HG03575 (cell line): ENCODE measurements at regions not wholly inside any gene's neighbourhood (a gene's known extent, or its start where the extent isn't known, plus 50 kb on each side); places are given as distances from the start of the nearest gene placed in this dataset.

Experiments used
- ATAC-seq: cut with Tn5 transposase; IDR thresholded peaks from one replicate; pipeline ENCODE4 v1.9.1; 2021; ENCODE audit not compliant: unreplicated experiment, insufficient number of reproducible peaks, low FRiP score; ENCODE audit errors: extremely low read depth

DNA sequence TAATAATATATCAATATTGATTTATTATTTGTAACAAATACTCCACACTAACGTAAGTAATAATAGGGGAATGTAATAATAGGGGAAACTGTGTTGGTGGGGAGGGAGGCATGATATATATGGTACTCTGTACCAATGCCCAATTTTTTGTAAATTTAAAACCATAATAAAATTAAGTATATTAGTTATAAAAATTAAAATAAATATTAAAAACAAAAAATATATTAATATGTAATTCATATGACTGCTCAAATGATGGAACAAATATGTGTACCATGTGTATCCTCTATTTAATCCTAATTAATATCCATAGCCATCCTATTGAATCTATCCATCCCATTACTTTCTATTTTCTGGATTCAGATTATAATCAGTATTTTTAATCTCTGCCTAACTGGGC is 578.0 kb downstream of the KCNA4 start:
- ATAC-seq, result no peak

DNA sequence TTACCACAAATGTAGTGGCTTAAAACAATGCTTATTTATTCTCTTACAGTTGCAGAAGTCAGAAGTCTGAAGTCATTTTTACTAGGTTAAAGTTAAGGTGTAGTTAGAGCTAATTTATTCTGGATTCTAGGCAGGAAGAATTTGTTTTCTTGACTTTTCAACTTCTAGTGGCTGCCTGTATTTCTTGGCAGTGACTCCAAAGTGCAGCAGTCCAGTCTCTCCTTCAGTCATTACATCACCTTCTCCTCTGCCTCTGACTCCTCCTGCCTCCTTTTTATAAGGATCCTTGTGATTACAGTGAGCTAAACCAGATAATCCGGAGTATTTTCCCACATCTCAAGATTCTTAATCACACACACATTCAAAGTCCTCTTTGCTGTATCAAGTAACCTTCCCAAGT is 581.4 kb downstream of the KCNA4 start:
- no peak for ATAC-seq

DNA sequence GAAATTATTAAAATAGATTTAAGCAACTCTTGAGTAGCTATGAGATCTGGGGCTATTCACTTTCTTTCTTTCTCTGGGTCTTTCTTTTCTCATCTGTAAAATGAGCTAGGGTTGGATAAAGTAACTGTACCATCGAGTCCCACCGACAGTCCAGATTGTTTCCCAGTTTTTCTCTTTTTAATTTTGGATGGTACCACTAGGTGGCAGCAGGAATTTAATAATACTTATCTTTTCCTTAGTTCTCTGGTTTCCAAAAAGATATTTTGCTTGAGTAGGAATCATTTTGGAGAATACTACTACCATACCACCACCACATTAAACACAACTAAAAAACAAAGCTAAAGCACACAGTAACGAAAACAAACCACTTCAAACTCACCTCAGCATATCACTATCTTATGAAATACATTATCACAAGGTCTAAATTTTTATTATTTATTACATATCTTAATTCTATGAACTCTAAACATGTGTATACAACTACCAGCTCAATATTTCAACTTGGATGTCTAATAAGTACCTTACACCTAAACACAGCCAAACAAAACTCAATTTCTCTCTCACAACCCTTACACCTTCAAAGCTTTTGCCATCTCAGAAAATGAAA is 584.0 kb downstream of the KCNA4 start:
- ATAC-seq, result no peak

DNA sequence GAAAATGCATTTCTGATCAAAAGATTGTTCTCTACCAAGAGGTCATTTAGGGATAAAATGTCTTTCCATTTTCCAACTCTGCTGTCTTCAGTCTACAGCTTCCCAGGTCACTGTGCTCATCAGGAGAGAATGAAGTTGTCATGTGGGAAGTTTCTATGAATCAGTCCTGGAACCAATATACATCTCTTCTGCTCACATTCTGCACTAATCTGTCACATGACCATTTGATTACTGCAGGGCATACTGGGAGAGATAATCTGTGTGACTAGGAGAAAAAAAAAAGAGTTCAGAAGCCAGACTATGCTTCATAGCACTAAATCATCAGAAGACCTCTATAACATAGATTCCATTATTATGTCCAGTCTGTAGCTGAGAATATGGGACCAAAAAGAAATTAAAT is 611.5 kb downstream of the KCNA4 start:
- ATAC-seq, result no peak

DNA sequence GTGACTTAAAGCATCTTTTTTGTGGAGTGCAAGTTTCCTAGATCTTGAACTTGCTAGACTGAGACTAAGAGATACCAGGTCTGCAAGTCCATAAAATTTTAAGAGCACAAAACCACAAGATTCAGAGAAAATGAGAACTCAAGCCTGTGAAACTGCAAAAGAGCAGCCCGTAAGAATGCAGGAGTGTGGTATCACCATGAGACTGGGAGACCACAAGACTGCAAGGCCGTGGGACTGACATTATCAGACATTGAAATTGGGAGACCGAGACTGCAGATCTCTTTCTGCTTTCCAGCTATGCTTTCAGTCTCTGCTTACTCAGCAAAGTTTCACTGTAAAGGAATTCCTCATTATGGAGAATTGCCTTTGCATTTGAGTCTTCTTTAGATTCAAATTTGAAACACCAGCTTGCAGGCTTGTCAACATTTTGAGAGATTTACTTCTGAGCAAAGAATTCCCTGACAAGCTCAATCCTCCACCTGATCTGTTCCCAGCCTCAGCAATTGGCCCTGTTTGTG is 621.2 kb downstream of the KCNA4 start:
- ATAC-seq, result no peak

DNA sequence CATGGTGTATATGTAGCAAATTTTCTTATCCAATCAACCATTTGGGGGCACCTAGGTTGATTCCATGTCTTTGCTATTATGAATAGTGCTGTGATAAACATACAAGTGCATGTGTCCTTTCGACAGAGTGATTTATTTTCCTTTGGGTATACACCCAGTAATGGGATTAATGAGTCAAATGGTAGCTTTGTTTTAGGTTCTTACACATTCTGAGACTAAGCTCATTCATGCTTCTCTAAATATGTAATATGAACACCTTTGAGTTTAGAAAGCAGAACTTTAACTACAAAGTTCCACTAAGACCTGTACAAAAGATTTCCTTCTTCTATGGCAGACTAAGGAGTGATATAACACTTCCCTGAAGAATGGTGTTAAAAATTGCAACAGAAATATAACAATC is 627.0 kb downstream of the KCNA4 start:
- no peak for ATAC-seq

DNA sequence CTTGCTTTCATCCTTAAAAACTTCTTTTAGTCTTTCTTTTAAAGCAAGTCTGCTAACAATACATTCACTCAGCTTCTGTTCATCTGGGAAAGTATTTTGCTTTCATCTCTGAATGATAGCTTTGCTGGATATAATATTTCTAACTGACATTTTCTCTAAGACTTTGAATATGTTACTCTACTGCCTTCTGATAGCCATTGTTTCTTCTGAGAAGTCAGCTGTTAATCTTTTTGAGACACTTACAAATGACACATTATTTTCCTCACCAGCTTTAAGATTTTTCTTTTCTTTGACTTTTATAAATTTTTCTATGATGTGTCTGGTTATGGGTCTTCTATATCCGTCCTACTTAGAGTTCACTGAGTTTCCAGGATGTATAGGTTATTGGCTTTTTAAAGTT is 643.1 kb downstream of the KCNA4 start:
- no peak for ATAC-seq

DNA sequence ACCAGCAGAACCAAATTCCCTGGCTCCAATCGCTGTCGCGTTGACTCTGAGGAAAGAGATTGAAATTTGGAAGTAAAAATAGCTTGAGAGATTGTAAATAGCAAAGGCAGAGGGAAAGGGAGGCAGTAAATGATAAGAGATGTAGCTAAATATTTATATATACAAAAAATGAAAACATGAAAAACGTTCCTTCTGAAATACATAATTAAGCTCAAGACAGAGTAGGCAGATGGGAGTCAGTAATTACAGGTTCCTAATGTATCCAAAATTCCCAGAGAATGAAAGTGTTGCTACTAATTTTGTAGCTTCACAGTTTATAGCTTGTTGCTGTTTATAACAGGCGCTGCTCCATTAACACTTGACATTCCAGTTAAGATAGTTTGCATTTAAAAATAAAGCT is 648.7 kb downstream of the KCNA4 start:
- ATAC-seq, result no peak

DNA sequence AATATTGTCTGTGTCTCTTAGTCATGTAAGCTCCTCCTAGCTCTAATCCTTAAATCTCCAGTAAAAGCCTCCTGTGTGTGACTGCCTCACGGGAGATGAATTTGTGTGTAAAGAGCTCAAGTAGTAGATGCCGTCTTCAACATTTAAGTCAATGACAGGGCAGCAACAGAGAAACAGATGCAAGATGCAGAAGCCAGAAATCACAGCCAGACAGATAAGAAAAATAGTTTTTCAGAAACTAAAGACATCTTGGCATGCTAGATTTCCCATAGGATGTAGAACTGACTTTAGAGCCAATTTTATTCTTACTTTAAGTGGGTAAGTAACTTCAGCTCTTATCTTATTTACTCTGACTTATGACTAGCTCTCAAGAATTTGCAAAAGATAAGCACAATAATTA is 652.8 kb downstream of the KCNA4 start:
- ATAC-seq, result no peak

DNA sequence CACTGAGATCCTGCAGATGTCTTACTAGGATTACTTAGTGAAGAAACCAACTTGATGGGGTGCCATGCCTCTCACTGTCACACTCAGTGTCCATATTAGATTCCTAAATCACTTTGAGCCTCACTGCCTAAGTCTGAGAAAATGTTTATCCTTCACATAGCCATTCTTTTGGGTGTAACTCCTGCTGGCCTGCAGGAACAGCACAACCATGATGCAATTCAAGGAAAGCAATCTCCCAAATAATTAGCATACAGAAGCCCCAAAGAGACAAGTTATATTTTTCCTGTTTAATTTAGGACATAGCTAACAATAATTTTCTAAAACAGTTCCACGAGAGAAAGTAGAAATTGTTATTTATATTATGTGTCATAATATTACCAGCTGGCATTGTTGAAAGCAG is 655.5 kb downstream of the KCNA4 start:
- ATAC-seq, result no peak

DNA sequence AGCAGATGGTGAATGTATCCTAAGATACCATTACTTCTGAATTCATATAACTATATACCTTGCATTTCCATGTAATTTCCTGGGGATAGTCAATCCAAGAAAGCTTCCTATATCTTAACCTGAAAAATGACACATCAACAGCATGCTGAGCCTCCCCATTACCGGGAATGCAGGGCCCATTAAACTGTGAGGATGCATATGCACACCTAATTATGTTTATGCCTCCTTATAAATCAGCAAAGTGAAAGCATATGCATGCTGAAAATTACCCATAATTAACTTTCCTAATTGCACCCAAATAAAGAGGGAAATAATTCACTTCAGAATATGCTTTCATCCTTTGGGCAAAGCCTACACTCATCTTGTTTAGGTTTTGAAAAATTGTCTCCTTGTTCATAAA is 663.0 kb downstream of the KCNA4 start:
- ATAC-seq, result no peak

DNA sequence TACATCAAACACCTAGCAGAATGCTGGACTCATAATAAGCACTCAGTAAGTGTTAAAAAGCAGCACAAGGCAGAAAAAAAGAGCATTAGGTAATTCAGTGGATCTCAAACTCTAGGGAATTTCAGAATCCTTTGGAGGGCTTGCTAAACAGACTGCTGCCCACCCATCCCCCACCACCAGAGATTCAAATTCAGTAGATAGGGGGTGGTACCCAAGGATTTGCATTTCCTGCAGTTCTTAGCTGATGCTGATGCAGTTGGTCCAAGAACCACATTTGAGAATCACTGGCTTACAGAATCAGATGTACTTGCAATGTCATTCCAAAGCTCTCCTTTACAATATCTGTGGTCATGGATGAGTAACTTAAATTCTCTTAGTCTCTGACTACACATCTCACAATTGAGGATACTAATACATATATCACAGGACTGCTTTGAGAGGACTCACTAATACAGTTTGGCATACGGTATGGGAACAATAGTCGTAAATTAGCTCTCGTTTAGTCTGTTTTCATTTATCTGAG is 664.5 kb downstream of the KCNA4 start:
- ATAC-seq, result no peak

DNA sequence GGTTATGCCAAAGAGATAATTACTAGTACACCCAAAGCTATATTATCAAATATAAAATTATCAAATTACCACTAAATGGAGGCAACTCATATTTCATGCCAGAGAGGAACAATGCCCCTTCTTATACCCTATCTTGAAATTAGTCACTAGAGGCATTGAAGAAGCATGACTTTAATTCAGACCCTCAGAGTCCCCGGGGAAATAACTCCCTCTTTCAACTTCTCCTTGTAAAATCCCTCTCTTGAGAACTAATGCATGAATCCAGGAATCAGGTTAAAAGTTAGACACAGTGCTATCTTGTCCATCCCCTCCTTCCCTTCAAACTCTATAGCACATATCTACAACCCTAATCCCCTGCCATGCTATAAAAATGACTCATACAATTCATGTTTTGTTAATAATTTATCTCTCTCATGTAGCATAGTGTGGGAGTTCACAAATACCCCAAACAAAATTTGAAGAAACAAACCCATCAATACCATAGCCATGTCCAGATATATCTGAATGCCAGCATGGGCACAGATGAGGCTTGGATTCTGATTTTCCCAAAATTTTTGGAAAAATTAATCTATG is 665.4 kb downstream of the KCNA4 start:
- no peak for ATAC-seq

DNA sequence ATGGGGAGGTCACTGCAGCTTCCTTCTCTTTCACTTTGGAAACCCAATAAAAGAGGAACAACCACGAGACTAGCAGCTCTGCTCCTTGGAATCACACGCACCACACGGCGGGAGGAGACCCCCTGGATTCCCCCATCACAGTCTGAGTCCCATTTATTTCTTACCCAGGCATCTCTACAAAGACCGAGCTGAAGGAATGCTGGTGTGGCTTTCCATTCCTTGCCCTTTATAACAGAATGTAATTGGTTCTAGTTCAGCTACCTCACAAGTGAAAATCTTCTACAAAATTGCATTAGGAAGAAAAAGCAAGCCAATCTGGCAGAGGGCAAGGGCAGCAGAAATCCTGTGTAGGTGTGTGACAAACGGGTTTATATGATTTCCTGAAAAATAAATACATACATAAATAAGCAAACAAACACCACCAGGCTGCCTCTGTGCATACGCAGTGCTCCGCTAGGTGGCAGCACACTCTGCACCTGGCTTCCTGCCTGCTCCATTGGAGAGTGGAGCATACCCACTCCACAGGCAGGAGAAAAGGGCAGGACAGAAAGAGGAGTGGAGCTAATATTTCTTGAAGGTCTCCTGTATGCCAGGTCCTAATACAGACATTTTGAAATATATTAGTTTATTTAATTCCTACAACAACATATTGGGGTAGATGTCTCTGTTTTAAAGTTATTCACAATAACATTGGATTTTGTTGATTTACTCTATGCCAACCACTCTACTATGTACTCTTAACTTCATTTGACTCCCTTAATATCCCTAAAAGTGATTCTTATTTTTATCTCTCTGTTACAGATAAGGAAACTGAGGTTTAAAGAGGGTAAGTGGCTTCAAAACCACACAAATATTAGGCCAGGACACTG is 673.1 kb downstream of the KCNA4 start:
- ATAC-seq, result peak; percentile 84

DNA sequence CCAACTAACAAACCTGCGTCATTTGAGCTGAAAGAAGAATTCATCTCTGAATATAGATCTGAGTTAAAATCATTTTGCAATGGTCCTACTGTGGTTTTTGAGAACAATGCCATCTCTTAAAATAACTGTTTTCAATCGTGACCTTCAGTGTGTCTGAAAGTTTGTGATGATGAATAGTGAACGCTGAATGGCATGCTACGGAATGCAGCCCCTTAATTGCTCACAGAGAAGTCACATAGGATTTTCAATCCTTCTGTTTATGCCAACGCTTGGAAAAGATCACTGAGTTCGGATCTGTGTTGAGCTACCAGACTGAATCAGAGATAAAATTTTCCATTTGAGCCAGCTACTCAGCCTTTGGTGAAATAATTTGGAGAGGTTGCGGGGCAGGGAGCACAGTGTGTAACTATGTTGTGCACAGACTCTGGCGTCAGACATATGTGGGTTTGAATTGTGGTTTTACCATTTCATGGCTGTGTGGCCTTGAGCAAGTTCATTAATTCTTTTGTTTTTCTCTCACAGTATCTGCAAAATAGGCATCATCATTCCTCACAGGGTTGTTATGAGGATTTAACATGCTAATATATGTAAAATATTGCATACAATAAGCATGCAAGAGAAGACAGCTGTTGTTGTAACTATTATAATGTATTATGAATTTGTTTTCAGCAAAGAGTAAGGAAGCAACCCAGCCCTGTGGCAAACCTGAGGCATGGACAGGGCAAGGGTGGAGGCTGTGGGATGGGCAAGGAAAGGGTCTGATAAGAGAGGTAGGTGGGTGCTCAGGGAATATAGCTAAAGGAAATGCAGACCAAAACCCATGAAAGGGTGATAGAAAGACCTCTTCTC is 679.9 kb downstream of the KCNA4 start:
- ATAC-seq, result no peak

DNA sequence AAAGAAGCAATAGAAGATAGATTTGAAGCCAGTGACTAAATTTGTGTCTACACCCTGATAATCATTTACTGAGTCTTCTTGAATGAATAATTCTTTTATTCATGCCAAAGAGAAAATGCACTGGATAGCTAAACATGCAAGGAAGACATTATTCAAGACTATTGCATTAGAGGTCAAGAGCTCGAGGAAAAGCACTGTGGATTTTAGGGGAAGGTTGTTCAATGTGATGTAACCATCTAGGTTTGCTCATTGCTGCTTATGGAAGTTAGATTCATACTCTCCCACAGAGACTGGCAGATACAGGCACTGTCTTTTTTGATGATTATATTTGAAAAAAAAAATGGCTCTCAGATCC is 682.1 kb downstream of the KCNA4 start:
- no peak for ATAC-seq

DNA sequence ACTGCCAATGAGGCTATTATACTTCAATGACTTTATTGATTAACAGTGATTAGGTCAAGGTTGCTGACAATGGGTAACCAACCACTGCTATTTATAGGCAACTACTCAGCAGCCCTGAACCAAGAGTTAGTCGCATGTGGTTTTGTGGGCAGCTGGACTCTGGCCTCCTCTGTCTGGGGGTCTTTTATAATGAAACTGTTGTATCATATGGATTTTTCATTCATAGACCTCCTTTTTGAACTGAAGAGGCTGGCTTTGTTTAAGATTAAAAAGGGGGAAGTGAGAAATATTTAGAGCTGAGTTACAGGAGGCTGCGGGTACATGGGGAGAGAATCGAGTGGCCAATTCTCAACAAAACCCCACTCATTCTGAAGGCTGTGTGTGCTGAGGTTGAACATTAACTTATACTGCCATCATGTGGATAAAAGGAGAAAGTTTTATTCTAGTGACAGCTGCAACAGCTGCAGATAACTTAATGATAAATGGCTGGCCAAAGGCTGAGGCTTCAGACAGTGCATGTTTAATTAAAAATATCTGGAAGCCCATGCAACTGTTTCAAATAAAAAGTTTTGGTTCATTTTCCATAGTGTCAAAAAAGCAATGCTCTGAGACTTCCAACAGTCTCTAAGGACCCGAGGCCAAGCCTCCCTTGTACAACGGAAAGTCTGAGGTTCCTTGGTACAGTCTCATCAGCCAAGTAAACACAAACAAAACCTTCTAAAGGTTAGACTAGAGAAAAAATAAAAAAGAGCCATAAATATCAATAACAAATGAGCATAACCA is 682.6 kb downstream of the KCNA4 start:
- peak; percentile 78 for ATAC-seq

DNA sequence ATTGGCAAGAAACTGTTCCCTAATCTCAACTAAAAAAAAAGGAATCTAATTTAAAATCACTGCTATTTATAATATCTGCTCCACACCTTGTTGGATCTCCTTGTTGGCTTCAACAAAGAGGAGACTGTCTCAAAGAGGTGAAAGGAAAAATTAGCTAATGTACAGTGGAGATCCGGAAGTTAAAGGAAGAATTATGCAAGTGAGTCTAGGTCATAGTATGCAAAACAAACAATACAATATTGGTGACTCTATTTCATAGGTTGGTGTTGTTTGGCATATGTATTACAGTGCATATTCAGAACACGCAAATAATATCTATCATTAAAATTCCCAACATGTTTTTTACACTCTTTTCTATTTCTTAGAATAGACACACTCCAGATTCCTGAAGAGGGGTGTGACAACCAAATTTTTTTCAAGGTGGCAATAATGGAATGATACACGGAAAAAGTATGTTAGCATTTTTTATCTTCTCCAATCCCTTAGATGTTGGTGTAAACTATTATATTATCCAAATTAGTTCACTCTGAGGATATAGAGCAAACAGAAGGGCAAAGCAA is 685.3 kb downstream of the KCNA4 start:
- no peak for ATAC-seq
